HCT116 (cell line): ENCODE measurements at regions not wholly inside any gene's neighbourhood (a gene's known extent, or its start where the extent isn't known, plus 50 kb on each side); places are given as distances from the start of the nearest gene placed in this dataset.

Source experiments
- ATAC-seq: fragments of 200-7000 bp; cut with Tn5 transposase; 2 replicates; pipeline ENCODE4 v1.9.1; 2020; ENCODE audit warnings: mild to moderate bottlenecking, moderate library complexity
- BruUV-seq: library from RNA; stranded (reverse); fragments of 400-500 nt; replicated peaks from 2 replicates; lab custom pipeline; 2021; lab: Mats Ljungman, UMichigan
- CTCF ChIA-PET: fragments of 300-600 bp; sonication (Branson Sonifier 250); formaldehyde crosslinking; loops from one replicate; lab custom pipeline; 2021; ENCODE audit warnings: antibody characterized with exemption; lab: Charles Lee
- POLR2A ChIA-PET: fragments of 300-600, 350-600 bp; sonication (Branson Sonifier 250); formaldehyde crosslinking; loops from one replicate; lab custom pipeline; 2021; ENCODE audit warnings: antibody characterized with exemption; lab: Charles Lee
- RAD21 ChIA-PET, 2 experiments: fragments of 300-600 bp; sonication (Branson Sonifier 250); formaldehyde crosslinking; loops; one replicate each; lab custom pipeline; 2023; ENCODE audit warnings: low total read pairs in 2 of 2; ENCODE audit not compliant: uncharacterized antibody in 2 of 2, unreplicated experiment in 2 of 2, low non-redundant PET in 1 of 2; lab: Charles Lee
- DNase-seq: peaks from one replicate; pipeline ENCODE4 v3.0.0-alpha.2; 2010; ENCODE audit warnings: low read depth, low spot score
- H2AFZ ChIP-seq: fragments of 200-600 bp; shearing (Covaris generic), sonication (generic); 2 replicates; pipeline ENCODE4 v1.6.1; 2017; ENCODE audit warnings: low read depth, mixed run types, mixed read lengths, antibody characterized with exemption, low read length; ENCODE audit not compliant: poor library complexity, severe bottlenecking
- H3K27ac ChIP-seq: 2 replicates; pipeline ENCODE4 v1.5.1; 2012; ENCODE audit warnings: low read depth, low read length
- H3K27me3 ChIP-seq: fragments of 200-600 bp; sonication (generic); 2 replicates; pipeline ENCODE4 v1.6.1; 2016; ENCODE audit warnings: mixed run types, low read length, mixed read lengths; ENCODE audit not compliant: insufficient read depth
- H3K36me3 ChIP-seq, 2 experiments: fragments of 200-500 bp in 1 of 2; fragments of 200-600 bp in 1 of 2; sonication (Bioruptor generic) in 1 of 2; sonication (generic) in 1 of 2; 2 replicates each; pipeline versions ENCODE4 v1.5.1 to v1.6.1; 2014 to 2016; ENCODE audit warnings: low read length in 2 of 2, inconsistent platforms in 1 of 2, mixed read lengths in 1 of 2, mixed run types in 1 of 2; ENCODE audit not compliant: insufficient read depth in 2 of 2, control insufficient read depth in 1 of 2
- H3K4me1 ChIP-seq, 2 experiments: fragments of 200-600 bp in 1 of 2; sonication (generic) in 1 of 2; 2 replicates each; pipeline versions ENCODE4 v1.5.1 to v1.6.1; 2012 to 2017; ENCODE audit warnings: low read length in 2 of 2, inconsistent platforms in 1 of 2, mild to moderate bottlenecking in 1 of 2, mixed read lengths in 1 of 2, mixed run types in 1 of 2, moderate library complexity in 1 of 2; ENCODE audit not compliant: insufficient read depth in 2 of 2, control insufficient read depth in 1 of 2
- H3K4me2 ChIP-seq: fragments of 200-600 bp; sonication (generic); 2 replicates; pipeline ENCODE4 v1.6.1; 2017; ENCODE audit warnings: mixed run types, low read length, mixed read lengths
- H3K4me3 ChIP-seq, 2 experiments: fragments of 200-600 bp in 1 of 2; sonication (generic) in 1 of 2; replicated peaks in 1 of 2; 2 replicates each; pipeline ENCODE4 v1.5.1; 2011 to 2016; ENCODE audit warnings: low read length in 2 of 2, control low read depth in 1 of 2, low read depth in 1 of 2, mild to moderate bottlenecking in 1 of 2, mixed read lengths in 1 of 2, mixed run types in 1 of 2
- H3K79me2 ChIP-seq: fragments of 200-600 bp; sonication (generic); 2 replicates; pipeline ENCODE4 v1.6.1; 2017; ENCODE audit warnings: mild to moderate bottlenecking, mixed run types, low read length, moderate library complexity, mixed read lengths; ENCODE audit not compliant: insufficient read depth
- H3K9ac ChIP-seq: fragments of 200-600 bp; sonication (generic); 2 replicates; pipeline ENCODE4 v1.6.1; 2016; ENCODE audit warnings: low read length, mixed read lengths
- H3K9me2 ChIP-seq: fragments of 200-600 bp; sonication (generic), shearing (Covaris generic); 2 replicates; pipeline ENCODE4 v1.6.1; 2017; ENCODE audit warnings: mixed run types, mild to moderate bottlenecking, moderate library complexity; ENCODE audit not compliant: insufficient read depth
- H3K9me3 ChIP-seq, 2 experiments: fragments of 200-500 bp in 1 of 2; fragments of 200-600 bp in 1 of 2; sonication (Bioruptor generic) in 1 of 2; sonication (generic) in 1 of 2; 2 replicates each; pipeline ENCODE4 v1.6.1; 2014 to 2017; ENCODE audit warnings: low read length in 2 of 2, mixed read lengths in 2 of 2, inconsistent platforms in 1 of 2, low read depth in 1 of 2, mild to moderate bottlenecking in 1 of 2, mixed run types in 1 of 2, moderate library complexity in 1 of 2; ENCODE audit not compliant: control insufficient read depth in 1 of 2, insufficient read depth in 1 of 2
- H4K20me1 ChIP-seq: fragments of 200-600 bp; sonication (generic), shearing (Covaris generic); 2 replicates; pipeline ENCODE4 v1.6.1; 2017; ENCODE audit warnings: mixed run types, mild to moderate bottlenecking, moderate library complexity; ENCODE audit not compliant: insufficient read depth
- EZH2phosphoT487 ChIP-seq: fragments of 200-600 bp; IDR thresholded peaks from 2 replicates; pipeline ENCODE4 v1.6.1; 2018; ENCODE audit warnings: antibody characterized with exemption, borderline replicate concordance
- JUND ChIP-seq: IDR thresholded peaks from 2 replicates; pipeline ENCODE4 v1.6.1; 2012
- POLR2AphosphoS5 ChIP-seq: IDR thresholded peaks from 2 replicates; pipeline ENCODE4 v1.6.1; 2011; ENCODE audit warnings: mild to moderate bottlenecking, low read depth, low read length, moderate library complexity
- SRF ChIP-seq: IDR thresholded peaks from 2 replicates; pipeline ENCODE4 v1.6.1; 2012; ENCODE audit warnings: low read depth
- TCF7L2 ChIP-seq: IDR thresholded peaks from 2 replicates; pipeline ENCODE4 v1.7.0; 2011; ENCODE audit warnings: borderline replicate concordance, inconsistent platforms; ENCODE audit not compliant: insufficient read depth, insufficient read length; ENCODE audit errors: extremely low read depth
- ZNF274 ChIP-seq: fragments of 200-500 bp; sonication (Bioruptor generic); IDR thresholded peaks from 2 replicates; pipeline ENCODE4 v1.6.1; 2014; ENCODE audit warnings: mild to moderate bottlenecking, low read depth, low read length, inconsistent platforms
- intact Hi-C: fragments of 100-400 bp; cut with micrococcal nuclease; formaldehyde crosslinking; loops from 2 replicates; pipeline ENCODE4 v1.10.0; 2022
- TF ChIP-seq, protein P1 (sequence below): IDR thresholded peaks from 2 replicates; pipeline ENCODE4 v1.6.1; 2012
- TF ChIP-seq, protein P2 (sequence below), 3 experiments: fragments of 200-600 bp in 1 of 3; sonication (generic) in 1 of 3; IDR thresholded peaks in 2 of 3; conservative IDR thresholded peaks in 1 of 3; 2 replicates each; pipeline ENCODE4 v1.5.1; 2012 to 2017; ENCODE audit warnings: low read depth in 2 of 3, low read length in 2 of 3, antibody characterized with exemption in 1 of 3, borderline replicate concordance in 1 of 3, control low read depth in 1 of 3, mild to moderate bottlenecking in 1 of 3, mixed read lengths in 1 of 3, mixed run types in 1 of 3, moderate library complexity in 1 of 3; ENCODE audit not compliant: insufficient read depth in 1 of 3
- TF ChIP-seq, protein P3 (sequence below): IDR thresholded peaks from 2 replicates; pipeline ENCODE4 v1.6.1; 2011; ENCODE audit warnings: mild to moderate bottlenecking, low read length, moderate library complexity; ENCODE audit not compliant: insufficient replicate concordance; ENCODE audit errors: extremely low read depth

DNA sequence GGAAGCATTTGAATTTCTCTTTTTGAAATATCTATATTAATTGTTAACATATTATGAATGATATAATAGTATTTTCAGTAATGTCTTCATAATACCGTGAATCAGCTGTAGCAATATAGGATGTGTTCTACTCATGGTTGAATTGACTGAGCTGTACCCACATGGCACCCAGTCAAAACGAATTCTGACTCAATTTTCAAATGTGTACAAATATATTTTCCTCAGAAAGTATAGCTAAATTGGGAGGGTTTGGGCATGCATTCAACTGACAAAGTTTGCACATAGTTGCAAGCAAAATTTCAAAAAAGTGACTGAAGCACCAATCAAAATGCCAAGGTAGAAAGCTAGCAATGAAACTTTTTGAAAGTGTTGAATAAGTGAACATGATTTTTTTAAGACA lies 188.9 kb downstream of the NAF1 start:
- Histone ChIP-seq H3K27me3 (no peaks in the 10 kb centered on the region), H3K27ac (no peak overlapping the region), H3K79me2 (no peaks in the 10 kb centered on the region), H3K9ac (no peak overlapping the region), H3K4me3 (no peak overlapping the region), H3K4me2 (no peak overlapping the region), H2AFZ (no peak overlapping the region), H3K4me1 (0 out of 4 replicates have a peak, but pooled peaks cover 0 to 4% of the 10 kb centered on the region in 2 experiments), H3K36me3 (no peaks in the 10 kb centered on the region), H4K20me1 (no peaks in the 10 kb centered on the region), H3K9me3 (no peaks in the 10 kb centered on the region), H3K9me2 (no peaks in the 10 kb centered on the region)
- BruUV-seq: no TSS peak
- ChIA-PET RAD21 (no interaction called here), CTCF (no interaction called here), POLR2A (no interaction called here)
- no peak for ATAC-seq
- DNase-seq: no peak
- intact Hi-C loops: no loop called here
- TF ChIP-seq ZNF274: no peak
- TF ChIP-seq, protein P1, sequence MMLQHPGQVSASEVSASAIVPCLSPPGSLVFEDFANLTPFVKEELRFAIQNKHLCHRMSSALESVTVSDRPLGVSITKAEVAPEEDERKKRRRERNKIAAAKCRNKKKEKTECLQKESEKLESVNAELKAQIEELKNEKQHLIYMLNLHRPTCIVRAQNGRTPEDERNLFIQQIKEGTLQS: no peak
- TF ChIP-seq POLR2AphosphoS5: no peak
- TF ChIP-seq, protein P2, sequence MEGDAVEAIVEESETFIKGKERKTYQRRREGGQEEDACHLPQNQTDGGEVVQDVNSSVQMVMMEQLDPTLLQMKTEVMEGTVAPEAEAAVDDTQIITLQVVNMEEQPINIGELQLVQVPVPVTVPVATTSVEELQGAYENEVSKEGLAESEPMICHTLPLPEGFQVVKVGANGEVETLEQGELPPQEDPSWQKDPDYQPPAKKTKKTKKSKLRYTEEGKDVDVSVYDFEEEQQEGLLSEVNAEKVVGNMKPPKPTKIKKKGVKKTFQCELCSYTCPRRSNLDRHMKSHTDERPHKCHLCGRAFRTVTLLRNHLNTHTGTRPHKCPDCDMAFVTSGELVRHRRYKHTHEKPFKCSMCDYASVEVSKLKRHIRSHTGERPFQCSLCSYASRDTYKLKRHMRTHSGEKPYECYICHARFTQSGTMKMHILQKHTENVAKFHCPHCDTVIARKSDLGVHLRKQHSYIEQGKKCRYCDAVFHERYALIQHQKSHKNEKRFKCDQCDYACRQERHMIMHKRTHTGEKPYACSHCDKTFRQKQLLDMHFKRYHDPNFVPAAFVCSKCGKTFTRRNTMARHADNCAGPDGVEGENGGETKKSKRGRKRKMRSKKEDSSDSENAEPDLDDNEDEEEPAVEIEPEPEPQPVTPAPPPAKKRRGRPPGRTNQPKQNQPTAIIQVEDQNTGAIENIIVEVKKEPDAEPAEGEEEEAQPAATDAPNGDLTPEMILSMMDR (IDR thresholded peaks at IDR 0.05 in 2 of 3, conservative IDR thresholded peaks at IDR 0.05 in 1 of 3; ENCODE audit: borderline replicate concordance in 1 of 3, insufficient read depth in 1 of 3, low read depth in 2 of 3, low read length in 2 of 3): no peak
- TF ChIP-seq EZH2phosphoT487: no peak
- TF ChIP-seq JUND: no peak
- TF ChIP-seq TCF7L2: no peak
- no peak for TF ChIP-seq SRF
- TF ChIP-seq, protein P3, sequence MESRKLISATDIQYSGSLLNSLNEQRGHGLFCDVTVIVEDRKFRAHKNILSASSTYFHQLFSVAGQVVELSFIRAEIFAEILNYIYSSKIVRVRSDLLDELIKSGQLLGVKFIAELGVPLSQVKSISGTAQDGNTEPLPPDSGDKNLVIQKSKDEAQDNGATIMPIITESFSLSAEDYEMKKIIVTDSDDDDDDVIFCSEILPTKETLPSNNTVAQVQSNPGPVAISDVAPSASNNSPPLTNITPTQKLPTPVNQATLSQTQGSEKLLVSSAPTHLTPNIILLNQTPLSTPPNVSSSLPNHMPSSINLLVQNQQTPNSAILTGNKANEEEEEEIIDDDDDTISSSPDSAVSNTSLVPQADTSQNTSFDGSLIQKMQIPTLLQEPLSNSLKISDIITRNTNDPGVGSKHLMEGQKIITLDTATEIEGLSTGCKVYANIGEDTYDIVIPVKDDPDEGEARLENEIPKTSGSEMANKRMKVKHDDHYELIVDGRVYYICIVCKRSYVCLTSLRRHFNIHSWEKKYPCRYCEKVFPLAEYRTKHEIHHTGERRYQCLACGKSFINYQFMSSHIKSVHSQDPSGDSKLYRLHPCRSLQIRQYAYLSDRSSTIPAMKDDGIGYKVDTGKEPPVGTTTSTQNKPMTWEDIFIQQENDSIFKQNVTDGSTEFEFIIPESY: no peak
